ENCODE measurements at regions not wholly inside any gene's neighbourhood (a gene's known extent, or its start where the extent isn't known, plus 50 kb on each side); places are given as distances from the start of the nearest gene placed in this dataset.

GRCh38 chr6:1247894-1248293 is 64.0 kb upstream of the FOXQ1 start:
- TF ChIP-seq EZH2 (IDR thresholded peaks at IDR 0.05; ENCODE audit: insufficient read depth, poor library complexity, severe bottlenecking) (no peak), EZH2phosphoT487 (IDR thresholded peaks at IDR 0.05; ENCODE audit: insufficient read depth, low read depth) (no peak)

All from GM23248 (cell line).